Esophagus (tissue), 2 donors: ENCODE measurements at regions not wholly inside any gene's neighbourhood (a gene's known extent, or its start where the extent isn't known, plus 50 kb on each side); places are given as distances from the start of the nearest gene placed in this dataset.
"Not testable (repeated sequence)": the region's sequence is repeated elsewhere in the genome, so short reads cannot be mapped to it uniquely, and the experiment has no call there.

Experiments
- H3K27ac ChIP-seq, 2 donors: one replicate each; pipeline ENCODE4 v1.5.1; 2013; ENCODE audit warnings: low read depth in 2 of 2, mild to moderate bottlenecking in 2 of 2, inconsistent platforms in 1 of 2, low read length in 1 of 2, moderate library complexity in 1 of 2
- H3K27me3 ChIP-seq, 2 donors: one replicate each; pipeline ENCODE4 v1.6.1; 2013; ENCODE audit warnings: low read length in 2 of 2, control low read depth in 1 of 2, mild to moderate bottlenecking in 1 of 2; ENCODE audit not compliant: insufficient read depth in 2 of 2, control insufficient read depth in 1 of 2
- H3K36me3 ChIP-seq, 2 donors: one replicate each; pipeline ENCODE4 v1.6.1; 2013; ENCODE audit warnings: low read length in 1 of 2; ENCODE audit not compliant: control insufficient read depth in 2 of 2, insufficient read depth in 2 of 2
- H3K4me1 ChIP-seq, 2 donors: one replicate each; pipeline ENCODE4 v1.6.1; 2013; ENCODE audit warnings: low read length in 1 of 2; ENCODE audit not compliant: control insufficient read depth in 2 of 2, insufficient read depth in 2 of 2
- H3K4me3 ChIP-seq, 2 donors: one replicate each; pipeline ENCODE4 v1.5.1; 2013; ENCODE audit warnings: low read length in 2 of 2, mild to moderate bottlenecking in 2 of 2, low read depth in 1 of 2, moderate library complexity in 1 of 2
- H3K9me3 ChIP-seq, 2 donors: one replicate each; pipeline ENCODE4 v1.6.1; 2013; ENCODE audit warnings: mild to moderate bottlenecking in 2 of 2, low read depth in 1 of 2, low read length in 1 of 2, moderate library complexity in 1 of 2; ENCODE audit not compliant: control insufficient read depth in 2 of 2, insufficient read depth in 1 of 2
- WGBS, 2 donors: extraction: QIAGEN DNeasy Blood & Tissue Kit; methylation state at CpG; one replicate each; pipeline ENCODE4 v1.1.7; 2013; 5-methylcytosine and 5-hydroxymethylcytosine counted together
- donor health status: healthy with polysubstance abuse.
- donor health status: Bipolar disorder and iron deficiency.

DNA sequence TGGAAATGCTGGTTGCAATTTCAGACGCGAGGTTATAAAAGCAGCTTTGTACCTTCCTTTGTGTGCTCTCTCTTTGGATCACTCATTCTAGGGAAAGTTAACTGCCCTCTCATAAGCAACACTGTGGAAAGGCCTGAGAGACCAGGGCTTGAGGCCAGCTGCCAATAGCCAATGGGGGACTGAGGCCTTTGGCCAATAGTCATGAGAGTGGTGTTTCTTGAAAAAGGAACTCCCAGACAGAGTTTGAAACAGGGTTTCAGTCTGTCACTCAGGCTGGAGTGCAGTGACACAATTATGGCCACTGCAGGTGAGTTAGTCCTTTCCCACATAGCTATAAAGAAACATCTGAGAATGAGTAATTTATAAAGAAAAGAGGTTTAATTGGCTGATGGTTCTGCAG lies 524.7 kb upstream of the SMIM31 start:
- no peaks in the 10 kb centered on the region for H3K27me3 ChIP-seq
- WGBS, 2 donors = 95 to 100% methylated on average over 2 of the region's 2 CpGs
- no peaks in the 10 kb centered on the region for H3K36me3 ChIP-seq
- no peaks in the 10 kb centered on the region for H3K4me1 ChIP-seq
- H3K27ac ChIP-seq = no peak overlapping the region
- no peak overlapping the region for H3K4me3 ChIP-seq
- no peaks in the 10 kb centered on the region for H3K9me3 ChIP-seq

DNA sequence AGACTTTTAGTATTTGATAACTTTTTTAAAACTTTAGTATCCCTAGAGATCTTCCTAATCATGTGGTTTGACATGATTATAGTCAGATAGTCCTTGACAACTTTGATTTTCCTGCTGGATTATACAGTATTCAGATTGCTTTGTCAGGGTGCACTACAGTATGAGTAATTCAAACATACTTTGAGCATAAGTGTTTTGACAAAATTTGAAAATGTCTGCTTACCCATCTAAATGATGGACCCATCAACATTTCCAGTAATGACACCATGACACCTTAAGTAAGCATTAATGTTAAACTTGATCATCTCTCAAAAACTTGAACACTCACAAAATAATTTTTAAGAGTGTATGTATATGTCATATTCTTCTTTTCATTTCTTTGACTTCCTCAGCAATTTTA lies 514.5 kb upstream of the SMIM31 start:
- Histone ChIP-seq H3K4me3 (no peak overlapping the region), H3K27me3 (no peaks in the 10 kb centered on the region), H3K36me3 (no peaks in the 10 kb centered on the region), H3K4me1 (no peaks in the 10 kb centered on the region), H3K9me3 (no peaks in the 10 kb centered on the region), H3K27ac (no peak overlapping the region)

DNA sequence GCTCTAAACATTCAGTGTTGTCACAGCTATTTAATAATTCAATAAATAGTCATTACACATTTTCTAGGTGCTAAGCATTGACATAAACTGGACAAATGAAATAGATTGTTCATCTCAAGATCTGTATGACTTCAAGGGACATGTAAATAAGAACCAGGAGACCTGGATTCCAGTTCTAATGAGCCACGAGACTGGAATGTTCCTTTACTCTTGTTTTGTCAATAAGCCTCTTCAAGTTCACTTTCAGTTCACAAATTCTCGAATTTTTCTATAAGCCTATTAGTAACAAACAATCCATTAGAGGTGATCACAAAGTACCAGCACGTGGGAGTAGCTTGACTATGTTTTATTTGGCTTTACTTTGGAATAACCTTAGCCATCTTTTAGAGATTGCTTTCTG lies 514.0 kb upstream of the SMIM31 start:
- Histone ChIP-seq H3K36me3 (no peaks in the 10 kb centered on the region), H3K4me3 (no peak overlapping the region), H3K27ac (no peak overlapping the region), H3K27me3 (no peaks in the 10 kb centered on the region), H3K9me3 (no peaks in the 10 kb centered on the region), H3K4me1 (no peaks in the 10 kb centered on the region)
- WGBS, 2 donors = 20 to 27% methylated on average over 3 of the region's 3 CpGs

DNA sequence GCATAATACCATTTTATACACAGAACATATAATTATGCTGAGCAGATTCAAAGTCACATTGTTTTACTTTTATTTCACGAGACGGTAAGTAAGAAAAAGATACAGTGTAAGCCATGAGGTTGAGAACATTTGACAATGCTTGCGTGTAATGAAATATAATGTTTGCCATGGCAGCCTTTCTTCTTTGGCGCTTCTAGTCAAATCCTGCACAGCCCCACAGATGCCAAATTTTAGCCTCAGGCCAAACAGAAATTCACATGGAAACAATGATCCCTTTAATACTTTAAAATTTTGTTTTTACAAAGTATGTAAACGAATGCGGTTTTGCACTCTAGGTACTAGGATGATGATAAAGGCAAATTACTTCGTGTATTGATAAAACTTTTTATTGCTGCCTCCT lies 502.7 kb upstream of the SMIM31 start:
- Histone ChIP-seq H3K4me3 (no peak overlapping the region), H3K4me1 (no peaks in the 10 kb centered on the region), H3K27ac (no peak overlapping the region), H3K9me3 (no peaks in the 10 kb centered on the region), H3K36me3 (no peaks in the 10 kb centered on the region), H3K27me3 (no peaks in the 10 kb centered on the region)
- WGBS, 2 donors = 47 to 62% methylated on average over 7 of the region's 7 CpGs

DNA sequence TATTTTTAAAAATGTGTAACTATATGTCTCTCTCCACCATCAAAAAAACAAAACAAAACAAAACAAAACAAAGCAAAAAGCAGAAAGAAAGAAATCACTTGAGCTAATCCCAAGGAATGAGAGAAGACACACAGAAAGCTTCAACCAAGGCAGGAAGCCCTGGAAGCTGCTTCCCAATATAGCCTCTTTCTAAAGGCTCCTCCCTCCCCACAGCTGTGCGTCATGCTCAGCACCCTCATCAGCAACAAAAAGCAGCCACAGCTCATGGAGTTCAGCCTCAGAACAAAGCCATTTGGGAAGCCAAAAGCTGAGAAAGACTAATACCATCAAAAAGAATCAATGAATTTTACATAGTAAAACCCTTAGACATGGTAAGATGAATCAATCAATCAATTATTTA lies 501.6 kb upstream of the SMIM31 start:
- Histone ChIP-seq H3K4me1 (no peaks in the 10 kb centered on the region), H3K27me3 (no peaks in the 10 kb centered on the region), H3K4me3 (no peak overlapping the region), H3K9me3 (no peaks in the 10 kb centered on the region), H3K36me3 (no peaks in the 10 kb centered on the region), H3K27ac (no peak overlapping the region)
- WGBS, 2 donors = 33% methylated on average over 1 of the region's 1 CpG

DNA sequence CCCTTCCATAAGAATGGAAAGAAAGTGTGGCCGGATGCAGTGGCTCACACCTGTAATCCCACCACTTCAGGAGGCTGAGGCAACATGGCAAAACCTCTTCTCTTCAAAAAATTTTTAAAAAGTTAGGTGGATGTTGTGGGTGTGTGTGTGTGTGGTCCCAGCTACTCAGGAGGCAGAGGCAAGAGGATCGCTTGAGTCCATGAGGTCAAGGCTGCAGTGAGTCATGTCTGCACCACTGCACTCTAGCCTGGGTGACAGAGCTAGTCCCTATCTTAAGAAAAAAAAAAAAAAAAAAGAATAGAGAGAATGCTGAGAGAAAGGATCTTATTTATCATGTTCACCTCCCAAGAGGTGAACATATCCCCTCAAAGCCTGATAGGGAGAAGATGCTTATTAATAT lies 492.1 kb upstream of the SMIM31 start:
- H3K4me3 ChIP-seq = no peak overlapping the region
- 81% methylated on average over 2 of the region's 2 CpGs for WGBS, 2 donors
- no peak overlapping the region for H3K27ac ChIP-seq
- H3K4me1 ChIP-seq = no peaks in the 10 kb centered on the region
- H3K36me3 ChIP-seq = no peaks in the 10 kb centered on the region
- no peaks in the 10 kb centered on the region for H3K27me3 ChIP-seq
- H3K9me3 ChIP-seq = no peaks in the 10 kb centered on the region

DNA sequence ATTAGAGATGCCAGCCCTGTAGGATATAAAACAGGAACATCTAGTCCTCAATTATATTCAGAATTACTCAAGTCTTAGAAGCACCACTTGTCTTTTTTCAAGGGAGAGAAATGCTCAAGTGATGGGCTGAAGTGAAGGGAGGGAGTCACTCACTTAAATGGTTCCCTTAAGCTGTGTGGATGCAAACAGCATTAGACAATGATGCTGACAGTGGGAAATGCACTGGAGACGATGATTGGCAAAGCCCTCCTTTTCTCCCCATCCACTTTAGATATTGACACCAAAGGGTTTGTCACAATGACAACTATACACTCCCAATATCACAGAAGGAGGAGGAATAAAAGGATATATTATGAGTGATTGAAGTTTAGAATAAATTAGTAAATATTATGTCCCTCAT lies 491.4 kb upstream of the SMIM31 start:
- WGBS, 2 donors = 74 to 77% methylated on average over 1 of the region's 1 CpG

DNA sequence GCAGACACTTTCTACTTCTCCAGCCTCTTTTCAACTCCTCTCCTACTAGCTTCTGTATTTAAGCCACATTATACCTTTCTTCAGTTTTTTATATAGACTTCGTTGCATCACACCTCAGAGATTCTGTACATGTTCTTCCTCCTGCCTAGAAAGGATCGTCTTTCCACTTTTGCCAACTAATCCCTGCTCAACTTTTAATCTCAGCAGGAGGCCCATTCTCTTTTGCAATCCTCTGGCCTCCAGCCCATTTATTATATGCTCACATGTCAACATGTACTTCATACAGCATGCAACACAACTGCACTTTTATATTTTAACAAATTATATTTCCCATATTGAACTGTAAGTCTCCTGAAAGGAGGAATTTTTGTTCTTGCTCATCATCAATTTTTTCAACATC lies 476.5 kb upstream of the SMIM31 start:
- not testable (repeated sequence) for H3K4me1 ChIP-seq, H3K27me3 ChIP-seq, H3K9me3 ChIP-seq, H3K4me3 ChIP-seq, H3K27ac ChIP-seq, H3K36me3 ChIP-seq
- 32 to 43% methylated on average over 2 of the region's 2 CpGs for WGBS, 2 donors

More for the DNA sequence above, 491.4 kb upstream of the SMIM31 start:
- H3K27me3 ChIP-seq, H3K9me3 ChIP-seq, H3K4me1 ChIP-seq, H3K27ac ChIP-seq, H3K36me3 ChIP-seq, H3K4me3 ChIP-seq: not testable (repeated sequence)

DNA sequence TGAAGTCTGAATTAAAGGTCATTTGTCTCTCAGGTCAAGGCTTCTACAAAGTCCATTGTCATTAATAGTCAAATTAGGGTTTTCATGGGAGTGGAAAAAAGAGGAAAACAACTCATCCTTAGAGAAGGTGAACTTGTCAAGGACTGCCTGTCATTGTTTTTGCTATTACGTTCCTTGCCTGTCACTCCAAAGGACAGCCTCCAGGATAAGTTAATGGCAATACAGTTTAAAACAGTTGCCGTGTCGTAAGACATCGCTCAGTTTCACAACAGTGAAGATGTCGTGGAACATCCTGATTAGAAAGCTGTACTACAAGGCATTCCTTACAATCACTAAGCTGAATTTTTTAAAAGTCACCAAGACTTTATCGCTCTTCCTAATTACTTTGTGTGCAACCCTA lies 466.8 kb upstream of the SMIM31 start:
- Histone ChIP-seq H3K9me3 (no peaks in the 10 kb centered on the region), H3K36me3 (no peaks in the 10 kb centered on the region), H3K27ac (no peak overlapping the region), H3K4me3 (no peak overlapping the region), H3K27me3 (no peaks in the 10 kb centered on the region), H3K4me1 (no peaks in the 10 kb centered on the region)
- 85 to 91% methylated on average over 6 of the region's 6 CpGs for WGBS, 2 donors

DNA sequence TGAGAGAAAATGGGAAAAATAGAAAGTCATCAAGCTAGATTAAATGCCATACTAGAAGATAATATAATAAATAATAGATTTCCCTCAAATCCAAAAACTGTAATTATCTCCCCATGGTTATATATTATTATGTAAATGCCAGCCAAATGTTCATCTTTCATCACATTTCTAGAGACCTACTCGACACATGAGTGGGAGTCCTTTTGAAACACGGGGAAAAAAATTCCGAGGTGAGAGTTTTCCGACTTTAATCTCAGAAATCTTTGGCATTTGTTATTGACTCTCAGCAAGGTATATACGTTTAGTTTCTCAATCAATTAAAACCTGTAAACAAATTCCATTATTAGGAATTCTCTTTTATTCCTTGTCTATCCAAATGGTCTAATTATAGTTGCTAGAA lies 465.4 kb upstream of the SMIM31 start:
- Histone ChIP-seq H3K4me1 (no peaks in the 10 kb centered on the region), H3K36me3 (no peaks in the 10 kb centered on the region), H3K27me3 (no peaks in the 10 kb centered on the region), H3K4me3 (no peak overlapping the region), H3K9me3 (no peaks in the 10 kb centered on the region), H3K27ac (no peak overlapping the region)
- 64 to 71% methylated on average over 5 of the region's 5 CpGs for WGBS, 2 donors
